ENCODE measurements at regions not wholly inside any gene's neighbourhood (a gene's known extent, or its start where the extent isn't known, plus 50 kb on each side); places are given as distances from the start of the nearest gene placed in this dataset.

GRCh38 chr9:99445371-99445891 lies 223.3 kb downstream of the SEC61B start:
- no peak for DNase-seq

GRCh38 chr9:99445920-99446319 lies 223.8 kb downstream of the SEC61B start:
- no peak for DNase-seq

- no peak for DNase-seq
These were observed 225.9 kb downstream of the SEC61B start for GRCh38 chr9:99447951-99448350.

GRCh38 chr9:99449726-99450125 lies 227.6 kb downstream of the SEC61B start:
- DNase-seq, result no peak

GRCh38 chr9:99451112-99451606 lies 229.1 kb downstream of the SEC61B start:
- DNase-seq, result no peak

- no peak for DNase-seq
These were observed 235.3 kb downstream of the SEC61B start for GRCh38 chr9:99457406-99457805.

GRCh38 chr9:99457981-99458380 lies 235.9 kb downstream of the SEC61B start:
- no peak for DNase-seq

GRCh38 chr9:99459919-99460318 lies 237.8 kb downstream of the SEC61B start:
- DNase-seq, result no peak

GRCh38 chr9:99463131-99463530 lies 241.0 kb downstream of the SEC61B start:
- no peak for DNase-seq

- DNase-seq, result no peak
These were observed 242.5 kb downstream of the SEC61B start for GRCh38 chr9:99464568-99464967.

- no peak for DNase-seq
These were observed 243.3 kb downstream of the SEC61B start for GRCh38 chr9:99465231-99465907.

- no peak for DNase-seq
These were observed 244.0 kb downstream of the SEC61B start for GRCh38 chr9:99466104-99466503.

- DNase-seq, result no peak
These were observed 244.7 kb downstream of the SEC61B start for GRCh38 chr9:99466781-99467180.

GRCh38 chr9:99471033-99471432 lies 249.0 kb downstream of the SEC61B start:
- DNase-seq, result no peak

- no peak for DNase-seq
These were observed 250.3 kb downstream of the SEC61B start for GRCh38 chr9:99472240-99472915.

GRCh38 chr9:99472916-99473245 lies 250.8 kb downstream of the SEC61B start:
- DNase-seq, result no peak

GRCh38 chr9:99474186-99474585 lies 252.1 kb downstream of the SEC61B start:
- DNase-seq, result no peak

GRCh38 chr9:99475401-99476065 lies 253.5 kb downstream of the SEC61B start:
- DNase-seq, result no peak

- no peak for DNase-seq
These were observed 256.5 kb downstream of the SEC61B start for GRCh38 chr9:99478469-99479027.

- DNase-seq, result no peak
These were observed 257.8 kb downstream of the SEC61B start for GRCh38 chr9:99479929-99480328.

GRCh38 chr9:99485459-99485858 lies 263.4 kb downstream of the SEC61B start:
- DNase-seq, result no peak

- DNase-seq, result no peak
These were observed 264.6 kb downstream of the SEC61B start for GRCh38 chr9:99486684-99487083.

All from stimulated activated CD4-positive, alpha-beta T cell treated with anti-CD3 and anti-CD28 coated beads, Interleukin-2, amount 100 ng/mL, for 24 hours (primary cell).